Activated B cell treated with CpG ODN at 0.5 μM for 24 hours (primary cell): ENCODE measurements at regions not wholly inside any gene's neighbourhood (a gene's known extent, or its start where the extent isn't known, plus 50 kb on each side); places are given as distances from the start of the nearest gene placed in this dataset.

Source experiments
- ATAC-seq: fragments of 200-7000 bp; cut with Tn5 transposase; one replicate; pipeline ENCODE4 v1.10.0; 2021; ENCODE audit warnings: low read depth, mild to moderate bottlenecking, moderate library complexity
- CTCF ChIA-PET: fragments of 350-600 bp; sonication (Branson Sonifier 250); formaldehyde crosslinking; loops from one replicate; lab custom pipeline; 2021; ENCODE audit warnings: antibody characterized with exemption; lab: Charles Lee
- POLR2A ChIA-PET: fragments of 350-600 bp; sonication (Branson Sonifier 250); formaldehyde crosslinking; loops from one replicate; lab custom pipeline; 2021; ENCODE audit warnings: antibody characterized with exemption; lab: Charles Lee
- DNase-seq: peaks from one replicate; pipeline ENCODE4 v3.0.0; 2022
- H3K27ac Mint-ChIP-seq: one replicate; pipeline ENCODE4 v1.8.0; 2020; ENCODE audit warnings: mixed read lengths
- H3K27me3 Mint-ChIP-seq: one replicate; pipeline ENCODE4 v1.8.0; 2021; ENCODE audit warnings: mixed read lengths
- H3K36me3 Mint-ChIP-seq: one replicate; pipeline ENCODE4 v1.8.0; 2021; ENCODE audit warnings: low read depth, mixed read lengths
- H3K4me1 Mint-ChIP-seq: one replicate; pipeline ENCODE4 v1.8.0; 2021; ENCODE audit warnings: mixed read lengths
- H3K4me3 Mint-ChIP-seq: one replicate; pipeline ENCODE4 v1.8.0; 2020; ENCODE audit warnings: mild to moderate bottlenecking, mixed read lengths
- H3K9me3 Mint-ChIP-seq: one replicate; pipeline ENCODE4 v1.8.0; 2020; ENCODE audit warnings: mixed read lengths
- intact Hi-C: fragments of 100-400 bp; cut with micrococcal nuclease; formaldehyde crosslinking; loops from one replicate; pipeline ENCODE4 v1.15.1; 2024
- TF ChIP-seq, protein P1 (sequence below): fragments of 200-600 bp; IDR thresholded peaks from one replicate; pipeline ENCODE4 v1.8.0; 2022; ENCODE audit warnings: antibody characterized with exemption, mild to moderate bottlenecking

DNA sequence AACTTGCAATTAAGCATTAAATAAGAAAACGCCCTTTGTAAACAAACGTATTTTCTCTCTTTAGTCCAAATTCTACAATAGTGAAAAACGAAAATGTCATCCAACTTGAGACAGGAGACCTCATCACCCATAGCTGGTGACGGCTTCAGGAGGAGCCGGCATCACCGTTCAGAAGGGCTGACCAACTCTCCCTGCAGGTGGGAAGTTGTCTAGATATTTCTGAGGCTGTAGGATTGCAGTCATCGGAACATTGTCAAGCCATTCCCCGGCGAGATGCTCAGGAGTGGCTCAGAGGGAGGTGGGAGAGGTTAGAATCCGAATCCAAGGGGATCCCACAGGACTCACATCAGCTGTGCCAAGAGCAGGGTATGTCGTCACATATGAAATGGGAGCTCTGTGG, 76.7 kb downstream of the RBFOX3 start:
- no peak for DNase-seq
- Mint-ChIP-seq H3K27me3 (peaks cover 3% of the 10 kb centered on the region), H3K27ac (no peak overlapping the region), H3K36me3 (no peaks in the 10 kb centered on the region), H3K4me3 (no peak overlapping the region), H3K4me1 (no peaks in the 10 kb centered on the region), H3K9me3 (no peaks in the 10 kb centered on the region)
- ChIA-PET CTCF (no interaction called here), POLR2A (no interaction called here)
- TF ChIP-seq, protein P1, sequence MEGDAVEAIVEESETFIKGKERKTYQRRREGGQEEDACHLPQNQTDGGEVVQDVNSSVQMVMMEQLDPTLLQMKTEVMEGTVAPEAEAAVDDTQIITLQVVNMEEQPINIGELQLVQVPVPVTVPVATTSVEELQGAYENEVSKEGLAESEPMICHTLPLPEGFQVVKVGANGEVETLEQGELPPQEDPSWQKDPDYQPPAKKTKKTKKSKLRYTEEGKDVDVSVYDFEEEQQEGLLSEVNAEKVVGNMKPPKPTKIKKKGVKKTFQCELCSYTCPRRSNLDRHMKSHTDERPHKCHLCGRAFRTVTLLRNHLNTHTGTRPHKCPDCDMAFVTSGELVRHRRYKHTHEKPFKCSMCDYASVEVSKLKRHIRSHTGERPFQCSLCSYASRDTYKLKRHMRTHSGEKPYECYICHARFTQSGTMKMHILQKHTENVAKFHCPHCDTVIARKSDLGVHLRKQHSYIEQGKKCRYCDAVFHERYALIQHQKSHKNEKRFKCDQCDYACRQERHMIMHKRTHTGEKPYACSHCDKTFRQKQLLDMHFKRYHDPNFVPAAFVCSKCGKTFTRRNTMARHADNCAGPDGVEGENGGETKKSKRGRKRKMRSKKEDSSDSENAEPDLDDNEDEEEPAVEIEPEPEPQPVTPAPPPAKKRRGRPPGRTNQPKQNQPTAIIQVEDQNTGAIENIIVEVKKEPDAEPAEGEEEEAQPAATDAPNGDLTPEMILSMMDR: no peak
- intact Hi-C loops: no loop called here
- ATAC-seq: no peak

DNA sequence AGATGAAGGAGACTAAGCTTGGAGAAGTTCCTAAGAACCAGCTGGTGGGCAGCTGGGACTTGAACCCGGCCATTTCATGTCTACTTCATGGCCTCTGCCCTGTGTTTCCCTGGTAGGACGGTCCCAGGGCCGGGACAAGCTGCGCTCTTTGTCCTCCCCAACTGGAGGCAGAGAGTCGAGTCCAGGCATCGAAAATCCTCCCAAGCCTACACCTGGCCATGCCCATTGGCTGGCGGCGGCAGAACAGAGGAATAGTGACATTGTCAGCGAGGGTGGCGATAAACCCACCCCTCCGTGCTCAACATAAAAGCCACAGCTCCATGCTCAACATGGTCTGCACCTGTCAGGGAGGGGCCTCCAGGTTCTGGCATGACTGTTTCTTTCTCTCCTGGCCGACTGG, 77.7 kb downstream of the RBFOX3 start:
- no peaks in the 10 kb centered on the region for H3K36me3 Mint-ChIP-seq
- ATAC-seq (no peak), DNase-seq (no peak)
- TF ChIP-seq, protein P1: no peak
- H3K27ac Mint-ChIP-seq: no peak overlapping the region
- no peak overlapping the region for H3K4me3 Mint-ChIP-seq
- ChIA-PET CTCF (no interaction called here), POLR2A (no interaction called here)
- H3K4me1 Mint-ChIP-seq: no peaks in the 10 kb centered on the region
- intact Hi-C loops: no loop called here
- peaks cover 2% of the 10 kb centered on the region for H3K27me3 Mint-ChIP-seq
- H3K9me3 Mint-ChIP-seq: no peaks in the 10 kb centered on the region

DNA sequence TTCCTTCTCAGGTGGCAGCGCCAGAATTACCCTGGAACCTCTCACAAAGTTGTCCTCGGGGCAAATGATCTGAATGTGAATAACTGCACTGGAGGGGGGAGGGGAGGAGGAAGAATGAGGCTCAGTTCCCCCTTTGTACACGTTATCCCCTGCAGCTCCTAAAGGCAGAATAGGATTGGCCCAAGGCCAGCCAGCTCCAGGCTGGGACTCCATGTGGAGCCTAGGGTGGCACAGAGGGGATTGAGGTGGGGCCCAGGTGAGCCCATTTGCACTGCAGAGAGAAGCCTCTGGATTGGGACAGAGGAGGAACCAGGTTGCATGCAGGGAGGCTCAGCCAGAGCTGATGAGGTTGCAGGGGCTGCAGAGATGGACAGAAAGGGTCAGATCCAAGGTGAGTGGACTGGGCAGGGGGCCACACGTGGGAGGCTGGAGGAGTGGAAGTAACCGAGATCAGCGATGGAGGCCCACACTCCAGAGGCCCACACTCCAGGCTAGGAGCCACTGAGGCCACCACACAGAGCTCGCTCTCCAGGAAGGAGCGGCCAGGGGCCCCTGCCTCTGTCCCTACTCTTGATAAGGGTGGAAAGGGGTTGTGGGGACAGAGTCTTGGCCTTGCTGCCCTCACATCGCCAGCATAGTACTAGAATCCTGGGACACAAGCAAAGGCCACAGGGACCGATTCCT, 78.6 kb downstream of the RBFOX3 start:
- DNase-seq: no peak
- ATAC-seq: no peak
- H3K27ac Mint-ChIP-seq: no peak overlapping the region
- no peaks in the 10 kb centered on the region for H3K36me3 Mint-ChIP-seq
- H3K9me3 Mint-ChIP-seq: no peaks in the 10 kb centered on the region
- TF ChIP-seq, protein P1: no peak
- intact Hi-C loops: no loop called here
- H3K4me1 Mint-ChIP-seq: no peaks in the 10 kb centered on the region
- CTCF ChIA-PET: no interaction called here
- POLR2A ChIA-PET: no interaction called here
- H3K4me3 Mint-ChIP-seq: no peak overlapping the region
- H3K27me3 Mint-ChIP-seq: peaks cover 2% of the 10 kb centered on the region

DNA sequence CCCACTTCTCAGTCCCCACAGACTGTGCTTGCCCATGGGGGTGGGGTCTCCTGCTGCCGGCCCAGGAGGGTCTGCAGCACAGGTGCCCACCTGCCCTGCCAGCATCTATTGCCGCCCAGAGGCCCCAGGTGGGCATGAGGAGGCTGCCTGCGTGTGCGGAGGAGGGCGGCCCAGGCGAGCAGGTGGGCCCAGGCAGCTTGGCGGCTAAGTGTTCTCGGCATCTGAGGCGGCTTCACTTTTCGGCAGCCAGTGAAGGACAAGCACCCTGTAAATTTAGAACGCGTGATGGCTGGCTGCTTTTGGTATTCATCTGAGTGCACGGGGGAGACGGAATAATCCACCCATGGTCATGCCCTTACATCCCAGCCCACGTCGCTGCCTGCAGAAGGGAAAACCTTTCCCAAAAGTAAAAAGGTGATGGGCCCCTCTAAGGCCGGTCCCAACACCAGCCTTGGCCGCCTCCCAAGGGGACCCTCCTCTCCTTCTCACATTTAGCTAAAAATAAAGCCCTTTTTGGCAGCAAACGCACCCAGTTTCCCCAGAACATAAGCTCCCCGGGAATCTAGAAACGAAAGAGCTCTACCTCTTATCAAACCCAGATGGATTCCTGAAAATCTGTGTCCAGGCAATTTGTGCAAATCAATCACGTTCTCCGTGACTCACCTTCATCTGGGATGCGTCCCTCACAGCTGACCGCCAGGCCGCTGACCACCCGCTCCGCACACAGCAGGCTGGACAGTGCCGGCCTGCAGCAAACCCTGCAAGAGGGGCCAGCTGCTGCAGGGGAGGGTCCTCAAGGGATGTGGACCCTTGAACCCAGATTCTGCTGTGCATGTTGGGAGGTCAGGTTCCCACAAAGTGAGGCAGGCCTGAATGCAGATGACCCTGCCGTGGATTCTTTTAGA, 79.4 kb downstream of the RBFOX3 start:
- POLR2A ChIA-PET: no interaction called here
- peaks cover 2% of the 10 kb centered on the region for H3K27me3 Mint-ChIP-seq
- CTCF ChIA-PET: no interaction called here
- H3K36me3 Mint-ChIP-seq: no peaks in the 10 kb centered on the region
- intact Hi-C loops: no loop called here
- H3K9me3 Mint-ChIP-seq: no peaks in the 10 kb centered on the region
- no peaks in the 10 kb centered on the region for H3K4me1 Mint-ChIP-seq
- DNase-seq: no peak
- no peak overlapping the region for H3K27ac Mint-ChIP-seq
- no peak for ATAC-seq
- no peak overlapping the region for H3K4me3 Mint-ChIP-seq
- TF ChIP-seq, protein P1: no peak

DNA sequence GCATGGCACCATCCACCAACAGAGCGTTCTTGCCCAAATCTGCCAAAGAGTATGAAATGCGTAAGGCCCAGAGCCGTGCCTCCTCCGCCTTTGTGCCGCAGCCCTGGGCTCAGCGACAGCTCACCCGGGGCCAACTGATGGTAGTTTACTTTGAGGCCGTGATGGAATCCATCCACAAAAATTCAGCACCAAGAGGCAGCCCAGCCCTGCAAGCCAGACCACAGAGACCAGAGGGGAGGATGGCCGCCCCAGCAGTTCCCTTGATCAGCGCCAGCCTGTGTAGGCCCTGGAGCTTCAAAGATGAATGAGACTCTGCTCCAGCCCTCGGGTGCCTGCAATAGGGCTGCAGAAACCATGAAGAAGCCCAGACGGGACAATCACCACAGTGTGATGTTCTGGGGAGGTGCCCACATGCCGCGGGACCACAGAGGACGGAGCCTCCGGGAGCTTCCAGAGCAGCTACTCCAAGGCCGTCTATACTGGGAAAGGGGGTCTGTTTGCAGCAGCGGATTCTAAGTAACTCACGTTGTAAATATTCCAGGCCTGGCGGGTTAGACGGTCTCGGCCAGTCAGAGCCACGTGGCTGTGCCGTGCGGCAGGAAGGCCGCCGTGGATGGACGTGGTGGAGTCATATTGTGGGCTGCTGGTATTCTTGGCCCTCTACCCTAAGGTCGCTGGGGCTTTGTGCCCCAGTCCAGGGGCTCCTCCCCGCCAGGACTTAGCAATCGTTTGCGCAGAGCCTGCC, 80.3 kb downstream of the RBFOX3 start:
- ATAC-seq (no peak), DNase-seq (no peak)
- POLR2A ChIA-PET: no interaction called here
- Mint-ChIP-seq H3K36me3 (no peaks in the 10 kb centered on the region), H3K27ac (no peak overlapping the region), H3K27me3 (peaks cover 2% of the 10 kb centered on the region), H3K4me1 (no peaks in the 10 kb centered on the region), H3K9me3 (no peaks in the 10 kb centered on the region), H3K4me3 (no peak overlapping the region)
- CTCF ChIA-PET: no interaction called here
- TF ChIP-seq, protein P1: no peak
- intact Hi-C loops: no loop called here
